H9 (cell line): ENCODE measurements at regions not wholly inside any gene's neighbourhood (a gene's known extent, or its start where the extent isn't known, plus 50 kb on each side); places are given as distances from the start of the nearest gene placed in this dataset.

ENCODE experiments used
- DNase-seq: peaks from one replicate; pipeline ENCODE4 v3.0.0-alpha.2; 2017
- H2AFZ ChIP-seq: one replicate; pipeline ENCODE4 v1.6.1; 2013; ENCODE audit warnings: mild to moderate bottlenecking, low read length, control low read depth, moderate library complexity
- H2AK5ac ChIP-seq: 2 replicates; pipeline ENCODE4 v1.6.1; 2013; ENCODE audit warnings: low read length, control low read depth, mixed read lengths; ENCODE audit not compliant: insufficient read length
- H2BK120ac ChIP-seq: one replicate; pipeline ENCODE4 v1.6.1; 2013; ENCODE audit warnings: low read depth, mild to moderate bottlenecking, low read length, control low read depth, inconsistent platforms; ENCODE audit not compliant: poor library complexity, severe bottlenecking
- H2BK12ac ChIP-seq: 2 replicates; pipeline ENCODE4 v1.6.1; 2013; ENCODE audit warnings: low read length, control low read depth, mixed read lengths, low read depth; ENCODE audit not compliant: insufficient read length
- H2BK15ac ChIP-seq: 2 replicates; pipeline ENCODE4 v1.6.1; 2013; ENCODE audit warnings: low read depth, low read length, control low read depth
- H2BK20ac ChIP-seq: one replicate; pipeline ENCODE4 v1.6.1; 2013; ENCODE audit warnings: low read depth, mild to moderate bottlenecking, low read length, control low read depth, inconsistent platforms; ENCODE audit not compliant: poor library complexity, severe bottlenecking
- H2BK5ac ChIP-seq: 2 replicates; pipeline ENCODE4 v1.6.1; 2013; ENCODE audit warnings: low read length, control low read depth, mixed read lengths; ENCODE audit not compliant: insufficient read length
- H3K14ac ChIP-seq: 2 replicates; pipeline ENCODE4 v1.6.1; 2013; ENCODE audit warnings: low read length, control low read depth; ENCODE audit not compliant: insufficient read depth
- H3K18ac ChIP-seq: 2 replicates; pipeline ENCODE4 v1.6.1; 2013; ENCODE audit warnings: low read depth, mild to moderate bottlenecking, mixed read lengths, low read length, control low read depth; ENCODE audit not compliant: insufficient read length
- H3K23ac ChIP-seq: 2 replicates; pipeline ENCODE4 v1.6.1; 2013; ENCODE audit warnings: low read length, control low read depth, mixed read lengths, low read depth; ENCODE audit not compliant: insufficient read length
- H3K23me2 ChIP-seq: 2 replicates; pipeline ENCODE4 v1.6.1; 2013; ENCODE audit warnings: low read depth, mild to moderate bottlenecking, mixed read lengths, low read length, control low read depth; ENCODE audit not compliant: insufficient read length, poor library complexity, severe bottlenecking
- H3K27ac ChIP-seq: 2 replicates; pipeline ENCODE4 v1.5.1; 2013; ENCODE audit warnings: low read length, control low read depth, mixed read lengths, low read depth; ENCODE audit not compliant: insufficient read length
- H3K27me3 ChIP-seq: 2 replicates; pipeline ENCODE4 v1.6.1; 2013; ENCODE audit warnings: low read length, control low read depth, inconsistent platforms; ENCODE audit not compliant: insufficient read depth
- H3K4ac ChIP-seq: 2 replicates; pipeline ENCODE4 v1.6.1; 2013; ENCODE audit warnings: low read depth, mild to moderate bottlenecking, control low read depth, inconsistent platforms, low read length, moderate library complexity
- H3K4me1 ChIP-seq: 2 replicates; pipeline ENCODE4 v1.6.1; 2013; ENCODE audit warnings: low read length, control low read depth, inconsistent platforms; ENCODE audit not compliant: insufficient read depth
- H3K4me2 ChIP-seq: 2 replicates; pipeline ENCODE4 v1.6.1; 2013; ENCODE audit warnings: low read length, control low read depth, mixed read lengths; ENCODE audit not compliant: insufficient read length, insufficient read depth
- H3K56ac ChIP-seq: 2 replicates; pipeline ENCODE4 v1.6.1; 2013; ENCODE audit warnings: low read depth, mild to moderate bottlenecking, mixed read lengths, low read length, control low read depth; ENCODE audit not compliant: insufficient read length
- H3K79me1 ChIP-seq: 2 replicates; pipeline ENCODE4 v1.6.1; 2013; ENCODE audit warnings: low read depth, mild to moderate bottlenecking, moderate library complexity, low read length, control low read depth, inconsistent platforms; ENCODE audit not compliant: insufficient read depth, poor library complexity, severe bottlenecking
- H3K79me2 ChIP-seq: 2 replicates; pipeline ENCODE4 v1.6.1; 2013; ENCODE audit warnings: low read length, control low read depth, inconsistent platforms; ENCODE audit not compliant: insufficient read depth
- H3K9ac ChIP-seq: 2 replicates; pipeline ENCODE4 v1.6.1; 2013; ENCODE audit warnings: low read length, control low read depth, mixed read lengths; ENCODE audit not compliant: insufficient read length; ENCODE audit errors: extremely low read depth
- H3K9me3 ChIP-seq: one replicate; pipeline ENCODE4 v1.6.1; 2013; ENCODE audit warnings: low read depth, low read length, inconsistent platforms; ENCODE audit not compliant: control insufficient read depth
- H3T11ph ChIP-seq: one replicate; pipeline ENCODE4 v1.6.1; 2013; ENCODE audit warnings: mild to moderate bottlenecking, low read length, control low read depth, inconsistent platforms
- H4K20me1 ChIP-seq: one replicate; pipeline ENCODE4 v1.6.1; 2013; ENCODE audit not compliant: control insufficient read depth, insufficient read length, insufficient read depth
- H4K5ac ChIP-seq: 2 replicates; pipeline ENCODE4 v1.6.1; 2013; ENCODE audit warnings: low read depth, mild to moderate bottlenecking, mixed read lengths, low read length, control low read depth; ENCODE audit not compliant: insufficient read length
- H4K8ac ChIP-seq: replicated peaks from 2 replicates; pipeline ENCODE4 v1.6.1; 2013; ENCODE audit warnings: low read length, control low read depth, mixed read lengths, low read depth; ENCODE audit not compliant: insufficient read length
- H4K91ac ChIP-seq: 2 replicates; pipeline ENCODE4 v1.6.1; 2013; ENCODE audit warnings: low read depth, mild to moderate bottlenecking, moderate library complexity, mixed read lengths, low read length, control low read depth; ENCODE audit not compliant: insufficient read length
- H3K27ac Mint-ChIP-seq, 3 experiments: 2 replicates in 2 of 3; 3 replicates in 1 of 3; pipeline ENCODE4 v1.8.0; 2020 to 2021; ENCODE audit warnings: mixed read lengths in 3 of 3, mild to moderate bottlenecking in 1 of 3, moderate library complexity in 1 of 3
- H3K27me3 Mint-ChIP-seq: 2 replicates; pipeline ENCODE4 v1.8.0; 2021; ENCODE audit warnings: low read depth, mild to moderate bottlenecking, moderate library complexity, mixed read lengths
- H3K36me3 Mint-ChIP-seq, 3 experiments: 2 replicates in 2 of 3; 3 replicates in 1 of 3; pipeline ENCODE4 v1.8.0; 2020 to 2021; ENCODE audit warnings: low read depth in 3 of 3, mixed read lengths in 3 of 3; ENCODE audit not compliant: insufficient read depth in 1 of 3
- H3K4me1 Mint-ChIP-seq, 2 experiments: 2 replicates each; pipeline ENCODE4 v1.8.0; 2020; ENCODE audit warnings: mixed read lengths in 2 of 2
- H3K4me3 Mint-ChIP-seq, 2 experiments: 2 replicates in 1 of 2; 3 replicates in 1 of 2; pipeline ENCODE4 v1.8.0; 2020 to 2021; ENCODE audit warnings: mild to moderate bottlenecking in 2 of 2, mixed read lengths in 2 of 2, moderate library complexity in 1 of 2
- H3K9me3 Mint-ChIP-seq, 2 experiments: 2 replicates in 1 of 2; 3 replicates in 1 of 2; pipeline ENCODE4 v1.8.0; 2020; ENCODE audit warnings: mild to moderate bottlenecking in 2 of 2, mixed read lengths in 2 of 2, moderate library complexity in 1 of 2
- CTCF ChIP-seq: fragments of 200-600 bp; sonication (generic); conservative IDR thresholded peaks from 3 replicates; pipeline ENCODE4 v1.8.0; 2021; ENCODE audit warnings: antibody characterized with exemption, mild to moderate bottlenecking
- WGBS: extraction: QIAGEN DNeasy Blood & Tissue Kit; methylation state at CpG from one replicate; pipeline ENCODE4 v1.1.7; 2013; ENCODE audit warnings: missing lambda C conversion rate, low lambda C conversion rate, mixed read lengths; ENCODE audit not compliant: insufficient read length; ENCODE audit errors: extremely low coverage; 5-methylcytosine and 5-hydroxymethylcytosine counted together

GRCh38 chr14:51464411-51464810 is 187.3 kb upstream of the FRMD6 start:
- Mint-ChIP-seq H3K4me3 (no peak overlapping the region), H3K36me3 (peaks cover 5 to 17% (median 8%) of the 10 kb centered on the region in 3 experiments; a peak in 4 of 7 replicates), H3K9me3 (peaks cover 13 to 15% of the 10 kb centered on the region in 2 experiments), H3K27me3 (no peaks in the 10 kb centered on the region; the same call in 1 of the 2 replicates), H3K4me1 (peaks cover 2 to 5% of the 10 kb centered on the region in 2 experiments; a peak in 3 of 4 replicates), H3K27ac (no peak overlapping the region)
- Histone ChIP-seq H4K8ac (no peak overlapping the region), H3K23ac (no peak overlapping the region), H3K9me3 (no peaks in the 10 kb centered on the region), H4K20me1 (no peaks in the 10 kb centered on the region), H3K14ac (no peak overlapping the region), H2BK120ac (no peak overlapping the region), H3K4me2 (no peak overlapping the region), H3T11ph (no peak overlapping the region), H3K56ac (no peak overlapping the region), H2AK5ac (no peak overlapping the region), H3K27me3 (no peaks in the 10 kb centered on the region), H3K23me2 (no peaks in the 10 kb centered on the region), H2BK15ac (no peak overlapping the region), H4K91ac (no peak overlapping the region), H2BK5ac (no peak overlapping the region), H3K4me1 (no peaks in the 10 kb centered on the region), H3K4ac (no peak overlapping the region), H2AFZ (no peak overlapping the region), H2BK20ac (no peak overlapping the region), H3K9ac (no peak overlapping the region), H3K79me1 (no peaks in the 10 kb centered on the region), H3K18ac (no peak overlapping the region), H3K79me2 (no peaks in the 10 kb centered on the region), H2BK12ac (no peak overlapping the region), H4K5ac (no peak overlapping the region), H3K27ac (no peak overlapping the region)
- TF ChIP-seq CTCF: no peak
- WGBS: no CpG with 5 or more reads among the region's 6 CpGs
- no peak for DNase-seq
